CD4-positive, alpha-beta T cell treated with Interleukin-21 for 1 hour (primary cell): ENCODE measurements at regions not wholly inside any gene's neighbourhood (a gene's known extent, or its start where the extent isn't known, plus 50 kb on each side); places are given as distances from the start of the nearest gene placed in this dataset.
"Not testable (repeated sequence)": the region's sequence is repeated elsewhere in the genome, so short reads cannot be mapped to it uniquely, and the experiment has no call there.

Experiments used
- DNase-seq: peaks from one replicate; pipeline ENCODE4 v3.0.0-alpha.2; 2020

DNA sequence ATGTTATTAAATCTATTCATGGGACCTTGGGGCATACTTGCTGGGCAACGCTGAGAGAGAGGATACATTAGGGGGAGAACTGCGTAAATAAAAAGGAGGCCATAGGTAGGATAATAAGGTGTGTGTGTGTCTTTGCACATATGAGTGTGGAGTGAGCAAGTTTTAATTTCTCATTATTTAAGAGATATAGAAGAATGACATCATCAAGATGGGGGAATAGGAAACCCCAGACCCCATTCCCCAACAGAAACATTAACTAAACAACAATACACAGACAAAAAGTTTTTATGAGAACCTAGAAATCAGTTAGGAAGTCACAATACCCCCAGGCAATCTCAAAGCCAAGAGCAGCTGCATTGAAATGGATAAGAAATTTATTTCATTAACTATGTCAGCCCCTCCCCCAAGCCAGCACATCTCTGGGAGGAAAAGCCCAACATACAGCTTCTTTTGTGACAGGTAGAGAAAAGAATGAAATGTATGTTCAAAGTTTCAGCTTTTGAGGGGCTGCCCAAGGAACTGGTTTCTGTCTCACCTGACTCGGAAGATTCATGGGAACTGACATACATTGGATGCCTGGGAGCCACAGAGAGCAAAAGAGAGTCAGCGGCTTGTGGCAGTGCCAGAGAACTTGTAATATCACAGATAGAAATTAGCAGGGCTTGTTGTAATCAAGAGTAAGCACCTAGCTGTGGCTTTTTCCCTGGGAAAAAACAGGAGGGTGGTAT lies 234.3 kb upstream of the NFIA start:
- DNase-seq, result no peak

DNA sequence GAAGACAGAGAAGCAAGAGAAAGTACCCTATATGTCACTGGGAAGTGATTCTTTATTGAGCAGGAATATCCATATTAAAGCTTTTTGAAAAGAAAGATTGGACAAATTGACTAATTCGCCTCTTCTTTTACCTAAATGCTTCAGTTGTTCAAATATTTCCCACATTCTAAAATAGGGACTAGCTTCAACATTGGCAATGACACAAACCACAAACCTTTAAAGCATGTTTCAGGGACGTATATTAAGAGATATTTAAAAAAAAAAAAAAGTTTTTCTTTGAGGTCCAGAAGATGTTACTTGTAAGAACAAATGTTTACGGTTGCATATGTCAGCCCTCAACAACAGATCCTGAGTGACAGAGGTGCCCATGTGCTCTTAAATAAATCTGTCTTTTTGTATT lies 235.0 kb upstream of the NFIA start:
- no peak for DNase-seq

DNA sequence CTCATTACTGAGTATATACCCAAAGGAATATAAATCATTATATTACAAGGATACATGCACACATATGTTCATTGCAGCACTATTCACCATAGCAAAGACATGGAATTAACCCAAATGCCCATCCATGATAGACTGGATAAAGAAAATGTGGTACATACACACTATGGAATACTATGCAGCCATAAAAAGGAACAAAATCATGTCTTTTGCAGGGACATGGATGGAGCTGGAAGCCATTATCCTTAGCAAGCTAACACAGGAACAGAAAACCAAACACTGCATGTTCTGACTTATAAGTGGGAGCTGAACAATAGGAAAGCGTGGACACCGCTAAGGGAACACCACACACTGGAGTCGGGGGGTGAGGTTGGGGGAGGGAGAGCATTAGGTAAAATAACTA lies 236.7 kb upstream of the NFIA start:
- DNase-seq, result not testable (repeated sequence)

DNA sequence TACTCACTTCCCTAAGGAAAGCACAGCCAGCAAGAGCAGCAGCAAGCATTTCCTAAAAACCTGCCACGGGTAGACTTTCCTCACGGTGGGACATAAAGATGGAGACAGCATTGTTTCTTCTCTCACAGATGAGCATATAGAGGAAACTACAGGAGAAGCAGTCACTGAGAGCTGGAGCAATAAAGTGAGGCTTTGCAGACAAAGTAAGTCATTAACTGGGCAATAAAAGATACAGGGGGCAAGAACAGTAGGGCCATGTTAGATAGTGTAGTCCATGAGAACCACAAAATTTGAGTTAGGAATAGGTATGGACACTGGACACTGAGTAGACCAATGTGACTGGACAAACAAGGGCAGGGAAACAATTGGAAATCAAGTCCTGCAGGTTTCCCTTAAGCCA lies 240.1 kb upstream of the NFIA start:
- DNase-seq, result no peak

DNA sequence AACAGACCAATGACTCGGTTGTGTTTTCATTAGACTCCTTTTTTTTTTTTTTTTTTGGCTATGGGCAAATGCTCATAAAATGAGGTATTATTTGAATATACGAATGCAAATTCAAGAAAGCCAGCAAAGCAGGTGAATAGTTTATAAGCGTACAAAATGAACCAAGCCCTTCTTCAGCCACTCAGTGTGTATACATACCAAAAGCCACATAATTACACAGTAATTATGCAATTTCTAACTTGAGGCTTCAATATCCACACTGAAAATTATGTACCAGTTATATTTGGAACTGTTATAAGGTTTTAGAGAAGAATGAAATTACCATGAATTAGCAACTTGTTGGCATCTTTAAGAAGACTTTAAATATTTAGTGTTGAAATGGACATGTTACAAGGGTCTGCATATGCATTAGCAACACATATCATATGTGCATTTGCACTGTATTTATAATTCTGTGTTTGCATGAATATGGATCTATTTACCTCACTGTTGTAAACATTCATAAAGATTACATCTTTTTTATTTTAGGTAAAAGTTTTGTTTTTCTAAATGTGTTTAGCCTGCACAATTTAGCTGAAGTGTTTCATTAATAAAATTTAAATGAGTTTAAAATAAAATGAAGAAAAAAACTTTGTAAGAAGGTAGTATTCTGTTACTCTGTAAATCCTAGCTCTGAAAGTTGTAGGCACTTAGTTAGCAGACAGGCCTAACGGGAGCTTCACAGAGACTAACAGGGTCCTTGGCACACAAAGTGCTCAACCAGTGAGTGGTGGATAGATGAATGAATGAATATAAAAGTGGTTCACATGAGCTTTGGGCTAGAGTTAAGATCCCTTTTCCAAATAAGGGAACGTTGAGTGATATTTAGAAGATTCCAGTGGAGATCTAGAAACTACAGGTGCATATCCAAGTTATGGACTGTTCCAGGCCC lies 241.0 kb upstream of the NFIA start:
- DNase-seq, result no peak

DNA sequence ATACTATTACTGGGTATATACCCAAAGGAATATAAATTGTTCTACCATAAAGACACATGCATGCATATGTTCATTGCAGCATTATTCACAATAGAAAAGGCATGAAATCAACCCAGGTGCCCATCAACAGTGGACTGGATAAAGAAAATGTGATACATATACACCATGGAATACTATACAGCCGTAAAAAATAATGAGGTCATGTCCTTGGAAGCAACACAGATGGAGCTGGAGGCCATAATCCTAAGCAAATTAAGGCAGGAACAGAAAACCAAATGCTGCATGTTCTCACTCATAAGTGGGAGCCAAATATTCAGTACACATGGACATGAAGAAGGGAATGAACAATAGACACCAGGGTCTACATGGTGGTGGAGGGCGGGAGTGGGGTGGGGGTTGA lies 241.9 kb upstream of the NFIA start:
- not testable (repeated sequence) for DNase-seq

DNA sequence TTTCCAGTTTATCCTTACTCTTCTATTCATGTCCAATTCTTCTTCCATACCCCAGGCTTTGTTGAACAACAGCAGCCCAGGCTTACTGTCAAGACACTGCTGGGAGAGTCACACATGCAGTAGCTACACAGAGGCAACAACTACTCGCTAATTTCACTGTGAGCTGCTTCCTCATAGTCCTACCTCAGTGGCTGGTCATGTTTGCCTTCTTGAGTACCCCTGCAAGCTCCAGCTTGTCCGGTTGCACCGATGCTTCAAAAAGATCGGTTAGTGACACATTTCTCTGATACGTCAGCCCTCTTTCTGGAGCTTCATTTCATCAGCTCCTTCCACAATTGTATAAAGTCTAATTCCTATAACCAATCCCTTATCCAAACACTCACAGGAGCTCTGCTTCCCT lies 246.7 kb upstream of the NFIA start:
- no peak for DNase-seq

DNA sequence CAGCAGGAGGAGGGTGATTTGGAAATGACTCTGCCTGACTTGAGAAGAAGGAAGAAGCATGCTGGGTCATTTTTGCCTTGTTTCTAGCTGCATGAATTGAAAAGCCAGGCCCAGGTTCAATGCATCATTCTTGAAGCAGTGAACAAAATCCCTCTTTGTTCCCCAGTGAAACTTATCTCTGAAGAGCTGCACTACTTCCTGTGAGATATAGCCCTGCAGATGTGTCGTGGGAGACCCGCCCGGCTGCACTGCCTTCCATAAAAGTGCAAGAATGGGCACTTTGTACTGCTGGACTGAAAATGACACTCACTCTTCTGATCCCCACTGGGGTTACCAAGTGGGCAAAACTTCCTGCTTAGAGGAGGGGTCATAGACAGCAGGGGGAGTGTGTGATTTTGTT lies 249.2 kb upstream of the NFIA start:
- DNase-seq, result no peak

DNA sequence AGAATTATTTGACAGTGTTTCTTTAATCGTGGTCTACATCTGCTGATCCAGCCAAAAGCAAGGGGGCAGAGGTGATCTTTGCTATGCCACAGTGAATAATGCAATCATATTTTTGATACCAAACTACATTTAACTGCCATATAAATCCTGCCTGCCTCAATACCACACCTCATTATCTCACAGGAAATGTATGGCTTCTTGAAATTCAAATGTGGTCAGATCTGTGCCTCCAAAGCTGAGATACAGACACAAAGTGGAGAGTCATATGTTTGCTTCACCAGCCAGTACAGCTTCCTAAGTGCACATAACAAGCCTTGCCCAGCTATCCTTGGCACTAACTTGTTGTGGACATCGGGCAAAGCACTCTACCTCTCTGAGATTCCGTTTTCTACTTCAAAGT lies 250.0 kb upstream of the NFIA start:
- no peak for DNase-seq

DNA sequence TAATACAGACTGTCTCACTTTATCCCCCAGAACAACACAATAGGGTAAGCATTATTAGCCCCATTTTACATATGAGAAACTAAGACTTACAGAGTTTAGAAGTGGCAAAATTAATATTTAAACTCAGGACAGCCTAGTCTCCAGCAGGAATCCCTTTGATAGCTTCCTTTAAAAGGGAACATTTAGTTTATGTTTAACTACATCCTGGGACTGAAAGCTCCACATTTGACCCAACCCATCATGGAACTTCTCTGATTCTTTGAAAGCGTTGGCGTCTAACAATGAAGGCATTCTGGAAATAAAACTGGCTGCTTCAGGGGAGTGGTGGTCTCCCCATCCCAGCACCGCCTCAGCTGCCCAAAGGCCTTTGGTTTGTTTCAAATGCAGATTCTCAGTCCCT lies 250.6 kb upstream of the NFIA start:
- no peak for DNase-seq

DNA sequence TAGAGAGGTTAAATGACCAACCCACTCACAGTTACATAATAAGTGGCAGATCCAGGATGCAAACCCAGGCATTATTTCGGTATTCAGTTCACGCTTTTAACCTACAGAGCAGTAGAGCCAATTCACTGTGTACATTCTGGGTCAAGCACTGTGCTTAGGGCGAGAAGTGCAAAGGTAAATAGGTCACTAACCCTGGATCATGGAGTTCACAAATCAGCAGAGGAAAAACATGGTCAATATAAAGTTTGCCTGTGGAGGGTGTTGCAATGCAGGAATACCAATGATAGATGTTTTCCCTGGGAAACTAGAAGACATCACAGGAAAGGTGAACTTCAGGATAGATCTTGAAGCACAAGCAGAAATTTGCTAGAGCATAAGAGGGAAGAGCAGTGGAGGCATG lies 253.4 kb upstream of the NFIA start:
- no peak for DNase-seq

DNA sequence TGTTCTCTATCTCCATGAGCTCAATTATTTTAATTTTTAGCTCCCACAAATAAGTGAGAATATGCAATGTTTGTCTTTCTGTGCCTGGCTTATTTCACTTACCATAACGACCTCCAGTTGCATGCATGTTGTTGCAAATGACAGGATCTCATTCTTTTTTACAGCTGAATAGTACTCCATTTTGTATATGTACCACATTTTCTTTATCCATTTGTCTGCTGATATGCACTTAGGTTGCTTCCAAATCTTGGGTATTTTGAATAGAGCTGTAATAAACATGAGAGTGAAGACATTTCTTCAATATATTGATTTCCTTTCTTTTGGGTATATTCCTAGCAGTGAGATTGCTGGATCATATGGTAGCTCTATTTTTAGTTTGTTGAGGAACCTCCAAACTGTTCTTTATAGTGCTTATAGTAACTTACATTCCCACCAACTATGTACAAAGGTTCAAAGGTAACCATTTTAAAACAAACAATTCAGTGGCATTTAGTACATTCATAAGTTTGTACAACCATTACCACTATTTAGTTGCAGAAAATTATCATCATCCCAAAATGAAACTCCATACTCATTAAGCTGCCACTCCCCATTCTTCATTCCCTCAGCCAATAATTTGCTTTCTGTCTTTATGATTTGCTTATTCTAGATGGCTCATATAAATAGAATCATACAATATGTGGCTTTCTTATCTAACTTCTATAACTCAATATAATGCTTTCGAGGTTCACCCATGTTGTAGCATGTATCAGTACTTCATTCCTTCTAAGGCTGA lies 255.9 kb upstream of the NFIA start:
- no peak for DNase-seq

DNA sequence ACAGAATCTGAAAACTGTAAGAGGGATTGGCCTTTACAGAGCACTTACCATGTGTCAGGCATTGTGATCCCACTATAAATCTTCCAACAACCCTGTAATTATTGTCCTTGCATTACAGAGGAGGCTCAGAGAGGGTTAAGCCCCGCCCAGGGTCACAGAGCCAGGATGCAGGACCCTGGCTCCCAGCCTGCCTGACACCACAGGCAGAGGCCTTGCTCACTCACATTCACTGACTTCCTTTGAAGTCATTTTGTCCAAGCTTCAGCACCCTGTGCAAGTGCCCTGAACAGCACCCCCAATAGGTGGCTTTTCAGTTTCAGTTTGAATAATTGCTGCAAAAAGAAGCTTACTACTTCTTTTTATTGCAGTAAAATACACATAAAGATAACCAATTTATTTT lies 256.8 kb upstream of the NFIA start:
- DNase-seq, result no peak

DNA sequence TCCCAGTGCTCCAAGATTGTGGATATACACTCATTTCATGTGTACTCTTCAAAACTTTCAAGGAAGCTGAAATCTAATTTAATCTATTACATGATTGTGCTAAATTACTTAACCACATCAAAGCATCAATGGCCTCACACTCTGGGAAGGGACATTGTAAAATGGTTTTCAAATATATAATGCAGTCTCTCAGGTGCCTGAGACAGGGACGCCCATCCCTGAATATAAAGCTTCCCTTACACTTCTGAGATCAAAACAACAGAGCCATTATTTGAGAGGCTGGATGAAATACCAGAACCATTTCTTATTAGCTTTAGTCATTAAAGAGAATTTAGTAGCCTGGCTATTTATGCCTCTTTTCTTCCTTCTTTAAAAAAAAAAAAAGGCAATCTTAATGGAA lies 259.2 kb upstream of the NFIA start:
- no peak for DNase-seq

DNA sequence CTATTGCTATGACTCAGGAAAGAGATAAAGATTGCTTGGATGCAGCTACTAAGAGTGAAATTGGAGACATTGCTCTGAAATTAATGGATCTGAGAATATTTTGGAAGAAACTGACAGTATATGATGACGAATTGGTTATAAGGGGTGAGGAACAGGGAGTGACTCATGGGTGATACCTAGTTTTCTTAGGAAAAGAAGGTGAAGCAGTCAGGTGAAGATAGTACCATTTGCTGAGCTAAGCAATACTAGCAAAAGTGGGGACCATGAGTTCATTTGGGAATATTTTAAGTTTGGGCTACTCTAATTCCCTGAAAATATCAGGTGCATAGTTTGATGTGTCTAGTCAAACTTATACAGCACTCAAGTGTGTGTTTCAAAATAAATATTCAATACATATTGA lies 260.1 kb upstream of the NFIA start:
- no peak for DNase-seq

DNA sequence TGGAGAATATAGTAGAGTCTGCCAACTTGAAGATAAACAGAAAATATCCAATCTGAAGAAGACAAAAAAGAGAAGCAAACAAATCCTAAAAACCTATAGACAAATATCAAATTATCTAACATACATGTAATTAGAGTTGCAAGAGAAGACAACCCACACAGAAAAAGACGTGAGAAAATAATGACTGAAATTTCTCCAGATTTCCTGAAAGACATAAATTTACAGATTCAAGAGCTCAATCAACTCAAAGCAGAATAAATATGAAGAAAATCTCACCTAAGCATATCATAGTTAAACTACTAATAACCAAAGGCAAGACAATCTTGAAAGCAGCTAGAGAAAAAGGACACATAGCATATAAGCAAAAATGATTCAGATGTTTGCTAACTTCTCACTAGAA lies 261.2 kb upstream of the NFIA start:
- DNase-seq, result no peak

DNA sequence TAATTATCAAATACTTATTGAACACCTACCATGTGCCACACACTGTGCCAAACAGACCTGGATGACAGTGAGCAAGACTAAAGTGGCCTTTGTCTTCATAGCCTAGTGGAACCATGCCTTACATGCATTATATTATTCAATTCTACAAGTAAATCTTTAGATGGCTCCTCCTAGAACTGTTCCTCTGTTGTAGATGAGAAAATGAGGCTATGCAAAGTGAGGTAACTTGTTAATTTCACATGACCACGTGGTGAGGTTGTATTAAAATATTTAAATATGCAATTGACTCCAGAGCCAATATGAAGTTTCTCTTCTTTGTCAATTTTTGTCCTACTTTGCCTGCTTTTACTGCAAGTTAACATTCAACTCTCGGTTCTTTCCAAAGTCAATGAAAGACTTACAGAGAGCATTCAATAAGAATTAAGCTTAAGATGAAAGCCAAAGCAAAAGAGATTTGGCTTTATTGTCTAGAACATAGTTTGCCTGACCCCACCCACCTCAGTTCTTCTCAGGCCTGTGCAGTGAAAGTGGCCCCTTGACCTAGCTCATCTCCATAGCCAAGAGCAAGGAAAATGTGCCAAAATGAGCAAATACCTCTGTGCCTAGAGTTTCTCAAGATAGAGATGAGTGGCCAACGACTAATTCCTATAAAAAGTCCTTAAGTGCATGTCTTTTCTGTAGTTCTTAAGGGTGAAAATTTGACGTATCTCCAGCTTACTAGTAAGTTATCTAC lies 263.2 kb upstream of the NFIA start:
- DNase-seq, result no peak

DNA sequence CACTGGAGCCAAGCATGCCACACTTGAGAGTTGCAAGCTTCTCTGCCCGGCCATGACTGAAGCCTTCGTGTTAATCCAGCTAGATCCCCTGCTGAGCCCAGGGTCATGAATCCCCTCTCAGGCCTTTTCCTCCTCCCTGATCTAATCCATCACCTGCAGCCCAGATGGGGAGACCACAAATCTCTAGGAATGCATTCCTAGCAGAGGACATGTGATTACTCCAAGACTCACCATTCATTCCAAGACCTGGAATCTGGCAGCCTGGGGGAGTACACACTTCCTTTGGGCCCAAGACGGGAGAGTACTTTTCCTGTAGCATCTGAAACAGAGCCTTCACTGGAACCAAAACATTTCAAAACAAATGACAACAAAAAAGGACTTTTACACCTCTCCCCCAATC lies 269.3 kb upstream of the NFIA start:
- no peak for DNase-seq

DNA sequence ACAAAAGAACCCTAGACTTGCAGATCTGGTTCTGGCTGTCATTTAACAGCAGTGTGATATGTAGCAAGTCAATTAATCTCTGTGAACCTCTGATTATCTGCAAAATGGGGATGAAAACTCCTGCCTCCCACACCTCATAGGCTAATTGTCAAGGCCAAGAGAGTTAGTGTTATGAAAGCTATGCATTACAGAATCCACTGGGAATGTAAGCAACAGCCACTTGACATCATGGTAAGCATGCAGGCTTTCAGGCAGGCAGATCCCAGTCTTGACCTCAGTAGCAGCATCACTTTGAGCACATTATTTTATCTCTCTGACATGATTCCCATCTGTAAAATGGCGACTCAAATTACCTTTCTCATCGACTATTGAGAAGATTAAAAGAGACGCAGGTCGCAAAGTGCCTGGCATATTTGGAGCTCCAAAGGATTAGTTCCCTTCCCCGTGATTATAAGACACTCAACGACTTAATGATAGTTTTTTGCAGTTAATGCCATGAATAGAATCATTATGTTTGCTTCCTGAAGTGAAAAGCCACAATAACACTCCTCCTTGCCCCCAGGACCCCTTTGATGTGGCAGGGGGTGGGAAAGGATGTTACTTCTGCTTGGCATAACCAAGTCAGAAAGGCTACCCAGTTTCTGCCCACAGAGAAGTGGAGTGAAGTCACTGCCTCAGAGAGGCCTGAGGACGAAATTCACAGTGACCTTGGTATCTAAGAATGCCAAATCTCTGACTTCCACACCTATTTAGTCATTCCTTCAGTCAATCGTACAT lies 273.0 kb upstream of the NFIA start:
- no peak for DNase-seq

DNA sequence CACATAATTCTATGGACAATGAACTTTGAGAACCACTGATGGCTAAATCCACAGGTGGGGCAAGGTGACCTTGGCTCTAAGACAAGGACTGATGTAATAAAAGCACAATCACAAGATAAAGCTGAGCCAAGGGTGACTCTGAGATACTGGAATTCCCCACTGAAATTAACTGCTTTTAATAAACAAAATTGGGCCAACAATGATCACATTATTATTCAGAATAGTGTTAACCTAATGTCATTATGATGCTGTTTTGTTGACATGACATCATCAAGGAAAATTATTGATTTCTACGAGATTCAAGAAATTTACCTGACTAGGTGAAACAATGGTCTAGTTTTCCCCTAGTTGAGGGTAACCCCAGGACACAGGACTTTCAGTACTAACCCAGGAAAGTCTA lies 273.7 kb upstream of the NFIA start:
- no peak for DNase-seq

DNA sequence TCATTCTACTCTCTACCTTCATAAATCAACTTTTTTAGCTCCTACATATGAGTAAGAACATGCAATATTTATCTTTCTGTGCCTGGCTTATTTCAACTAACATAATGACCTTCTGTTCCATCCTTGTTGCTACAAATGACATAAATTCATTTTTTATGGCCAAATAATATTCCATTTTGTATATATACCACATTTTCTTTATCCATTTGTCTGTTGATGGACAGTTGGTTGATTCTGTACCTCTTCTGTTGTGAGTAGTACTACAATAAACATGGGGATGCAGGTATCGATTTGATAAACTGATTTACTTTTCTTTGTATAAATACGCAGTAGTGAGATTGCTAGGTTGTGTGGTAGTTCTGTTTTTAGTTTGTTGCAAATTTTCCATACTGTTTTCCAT lies 279.5 kb upstream of the NFIA start:
- no peak for DNase-seq

DNA sequence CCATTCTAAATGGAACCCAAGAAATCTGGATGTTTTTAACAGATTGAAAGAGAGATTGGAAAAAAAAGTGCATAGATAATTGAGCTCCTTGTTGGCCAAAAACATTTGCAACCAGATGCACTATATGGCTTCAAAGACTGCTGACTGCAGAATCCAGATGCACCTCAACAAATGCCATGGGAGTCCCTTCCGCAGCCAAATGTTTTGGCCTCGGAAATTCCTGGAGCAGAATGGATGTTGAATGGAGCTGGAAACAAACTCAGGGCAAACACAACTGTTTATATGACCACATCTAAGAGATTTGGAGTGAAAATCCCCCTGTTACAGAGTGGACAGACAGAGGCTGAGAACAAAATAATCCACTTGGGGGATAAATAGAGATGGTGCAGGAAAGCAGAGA lies 285.0 kb upstream of the NFIA start:
- DNase-seq, result no peak
